ENCODE measurements at regions not wholly inside any gene's neighbourhood (a gene's known extent, or its start where the extent isn't known, plus 50 kb on each side); places are given as distances from the start of the nearest gene placed in this dataset.

DNA sequence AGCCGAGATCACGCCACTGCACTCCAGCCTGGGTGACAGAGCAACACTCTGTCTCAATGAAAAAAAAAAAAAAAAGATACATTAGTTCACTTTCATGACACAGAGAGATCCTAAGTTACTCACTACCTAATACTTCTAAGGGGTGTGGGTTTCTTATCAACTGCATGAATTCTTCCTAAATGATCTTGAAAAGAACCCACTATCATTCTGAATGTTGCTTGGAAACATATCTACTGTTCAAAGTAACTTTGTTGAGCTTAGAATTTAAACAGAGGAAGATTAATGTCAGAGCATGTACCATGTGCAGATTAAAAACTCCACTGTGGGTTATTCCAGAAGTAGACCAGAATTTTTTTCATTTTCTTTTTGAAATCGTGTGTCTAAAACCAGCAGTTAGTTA is 241.5 kb downstream of the LTN1 start:
- TF ChIP-seq, protein P1, sequence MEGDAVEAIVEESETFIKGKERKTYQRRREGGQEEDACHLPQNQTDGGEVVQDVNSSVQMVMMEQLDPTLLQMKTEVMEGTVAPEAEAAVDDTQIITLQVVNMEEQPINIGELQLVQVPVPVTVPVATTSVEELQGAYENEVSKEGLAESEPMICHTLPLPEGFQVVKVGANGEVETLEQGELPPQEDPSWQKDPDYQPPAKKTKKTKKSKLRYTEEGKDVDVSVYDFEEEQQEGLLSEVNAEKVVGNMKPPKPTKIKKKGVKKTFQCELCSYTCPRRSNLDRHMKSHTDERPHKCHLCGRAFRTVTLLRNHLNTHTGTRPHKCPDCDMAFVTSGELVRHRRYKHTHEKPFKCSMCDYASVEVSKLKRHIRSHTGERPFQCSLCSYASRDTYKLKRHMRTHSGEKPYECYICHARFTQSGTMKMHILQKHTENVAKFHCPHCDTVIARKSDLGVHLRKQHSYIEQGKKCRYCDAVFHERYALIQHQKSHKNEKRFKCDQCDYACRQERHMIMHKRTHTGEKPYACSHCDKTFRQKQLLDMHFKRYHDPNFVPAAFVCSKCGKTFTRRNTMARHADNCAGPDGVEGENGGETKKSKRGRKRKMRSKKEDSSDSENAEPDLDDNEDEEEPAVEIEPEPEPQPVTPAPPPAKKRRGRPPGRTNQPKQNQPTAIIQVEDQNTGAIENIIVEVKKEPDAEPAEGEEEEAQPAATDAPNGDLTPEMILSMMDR (IDR thresholded peaks at IDR 0.05), result no peak
- no peak for TF ChIP-seq POLR2A (IDR thresholded peaks at IDR 0.05)
